Left lung (tissue), 4 donors: ENCODE measurements at regions not wholly inside any gene's neighbourhood (a gene's known extent, or its start where the extent isn't known, plus 50 kb on each side); places are given as distances from the start of the nearest gene placed in this dataset.
A peak's percentile ranks its signal among the peaks of the same experiment; 100 is the strongest.
"Not testable (repeated sequence)": the region's sequence is repeated elsewhere in the genome, so short reads cannot be mapped to it uniquely, and the experiment has no call there.

ENCODE experiments used
- ATAC-seq: fragments of 200-7000 bp; cut with Tn5 transposase; one replicate; pipeline ENCODE4 v1.9.1; 2020; ENCODE audit warnings: moderate library complexity
- DNase-seq, 4 donors: peaks; one replicate each; pipeline ENCODE4 v3.0.0-alpha.2; 2013 to 2020
- H3K27ac ChIP-seq, 2 donors: fragments of 200-600 bp; sonication (generic) in 1 of 2; one replicate each; pipeline versions ENCODE4 v1.5.0 to v1.8.0; 2020 to 2021
- H3K27me3 ChIP-seq, 2 donors: fragments of 200-600 bp; sonication (generic) in 1 of 2; one replicate each; pipeline versions ENCODE4 v1.5.0 to v1.8.0; 2020 to 2021
- H3K36me3 ChIP-seq, 2 donors: fragments of 200-600 bp; sonication (generic) in 1 of 2; one replicate each; pipeline versions ENCODE4 v1.5.0 to v1.8.0; 2020 to 2021
- H3K4me1 ChIP-seq, 2 donors: fragments of 200-600 bp; one replicate each; pipeline ENCODE4 v1.8.0; 2021
- H3K4me3 ChIP-seq, 2 donors: fragments of 200-600 bp; sonication (generic) in 1 of 2; one replicate each; pipeline versions ENCODE4 v1.5.0 to v1.8.0; 2020 to 2021; ENCODE audit warnings: mild to moderate bottlenecking in 1 of 2
- H3K9me3 ChIP-seq, 2 donors: fragments of 200-600 bp; sonication (generic) in 1 of 2; one replicate each; pipeline versions ENCODE4 v1.5.0 to v1.8.0; 2020 to 2021
- CTCF ChIP-seq, 2 donors: fragments of 200-600 bp; sonication (generic) in 1 of 2; IDR thresholded peaks; one replicate each; pipeline versions ENCODE4 v1.5.0 to v1.8.0; 2021; ENCODE audit warnings: antibody characterized with exemption in 2 of 2
- intact Hi-C, 2 donors: fragments of 100-400 bp; cut with DNase I; formaldehyde crosslinking; loops; one replicate each; pipeline versions ENCODE4 v1.11.2 to v1.14.2; 2022
- donor health status: DM: no; HTN: yes; CAD: no.
- donor health status: DM: no; HTN: no; CAD: no.

- no peaks in the 10 kb centered on the region for H3K27me3 ChIP-seq
- no peaks in the 10 kb centered on the region for H3K36me3 ChIP-seq
- TF ChIP-seq CTCF (IDR thresholded peaks at IDR 0.05): no peak
- ATAC-seq (peak; percentile 93), DNase-seq (peak in 1 of 4 donors; percentile 18)
- no peak overlapping the region for H3K27ac ChIP-seq
- no peaks in the 10 kb centered on the region for H3K4me1 ChIP-seq
- no peaks in the 10 kb centered on the region for H3K9me3 ChIP-seq
- intact Hi-C loops: no loop called here
- H3K4me3 ChIP-seq: no peak overlapping the region
Observed at GRCh38 chr6:92263864-92264263, 1155.5 kb downstream of the EPHA7 start.

- Histone ChIP-seq H3K4me3 (no peak overlapping the region), H3K36me3 (no peaks in the 10 kb centered on the region), H3K9me3 (no peaks in the 10 kb centered on the region), H3K27me3 (no peaks in the 10 kb centered on the region), H3K4me1 (no peaks in the 10 kb centered on the region), H3K27ac (no peak overlapping the region)
- ATAC-seq (no peak), DNase-seq (no peak)
- intact Hi-C loops: no loop called here
- TF ChIP-seq CTCF (IDR thresholded peaks at IDR 0.05): no peak
Observed at GRCh38 chr6:92259171-92259570, 1160.2 kb downstream of the EPHA7 start.

- peaks cover 0 to 1% of the 10 kb centered on the region in 2 donors for H3K9me3 ChIP-seq
- ATAC-seq (no peak), DNase-seq (no peak)
- no peaks in the 10 kb centered on the region for H3K36me3 ChIP-seq
- no peak overlapping the region for H3K4me3 ChIP-seq
- H3K4me1 ChIP-seq: no peaks in the 10 kb centered on the region
- H3K27ac ChIP-seq: no peak overlapping the region
- H3K27me3 ChIP-seq: no peaks in the 10 kb centered on the region
- no peak for TF ChIP-seq CTCF (IDR thresholded peaks at IDR 0.05)
- intact Hi-C loops: no loop called here
Observed at GRCh38 chr6:92243315-92243714, 1176.0 kb downstream of the EPHA7 start.

- Histone ChIP-seq H3K27me3 (no peaks in the 10 kb centered on the region), H3K27ac (no peak overlapping the region), H3K36me3 (no peaks in the 10 kb centered on the region), H3K4me3 (no peak overlapping the region), H3K9me3 (no peaks in the 10 kb centered on the region), H3K4me1 (no peaks in the 10 kb centered on the region)
- DNase-seq: no peak
- intact Hi-C loops: no loop called here
- ATAC-seq: no peak
- no peak for TF ChIP-seq CTCF (IDR thresholded peaks at IDR 0.05)
Observed at GRCh38 chr6:92231171-92231701, 1188.1 kb downstream of the EPHA7 start.

- ATAC-seq, H3K9me3 ChIP-seq, H3K27ac ChIP-seq, DNase-seq, H3K27me3 ChIP-seq, intact Hi-C loops, H3K4me1 ChIP-seq, H3K4me3 ChIP-seq, H3K36me3 ChIP-seq: not testable (repeated sequence)
Observed at GRCh38 chr6:92219987-92220386, 1199.4 kb downstream of the EPHA7 start.

GRCh38 chr6:92216717-92217116, 1202.6 kb downstream of the EPHA7 start:
- H3K27ac ChIP-seq: no peak overlapping the region
- no peak overlapping the region for H3K4me3 ChIP-seq
- no peak for TF ChIP-seq CTCF (IDR thresholded peaks at IDR 0.05)
- H3K9me3 ChIP-seq: peaks cover 0 to 12% of the 10 kb centered on the region in 2 donors
- H3K4me1 ChIP-seq: no peaks in the 10 kb centered on the region
- DNase-seq (peak in 1 of 4 donors; percentile 13), ATAC-seq (no peak)
- no peaks in the 10 kb centered on the region for H3K36me3 ChIP-seq
- no peaks in the 10 kb centered on the region for H3K27me3 ChIP-seq
- intact Hi-C loops: no loop called here
